Astrocyte (in vitro differentiated cells and primary cell): ENCODE measurements at regions not wholly inside any gene's neighbourhood (a gene's known extent, or its start where the extent isn't known, plus 50 kb on each side); places are given as distances from the start of the nearest gene placed in this dataset.

ENCODE experiments used
- DNase-seq: peaks from one replicate; pipeline ENCODE4 v3.0.0-alpha.2; 2010; ENCODE audit warnings: low read depth
- FAIRE-seq: peaks from 2 replicates; lab custom pipeline; 2011; peaks lifted over from hg19 to GRCh38; lab: Jason Lieb, UNC
- H2AFZ ChIP-seq: 2 replicates; pipeline ENCODE4 v1.6.0; 2012; ENCODE audit warnings: low read depth, low read length, inconsistent platforms
- H3K27ac ChIP-seq: 2 replicates; pipeline ENCODE4 v1.5.1; 2011; ENCODE audit warnings: low read depth, low read length, inconsistent platforms
- H3K27me3 ChIP-seq: 2 replicates; pipeline ENCODE4 v1.6.0; 2011; ENCODE audit warnings: low read length, inconsistent platforms; ENCODE audit not compliant: insufficient read depth
- H3K36me3 ChIP-seq: 2 replicates; pipeline ENCODE4 v1.5.1; 2011; ENCODE audit warnings: low read length, inconsistent platforms; ENCODE audit not compliant: insufficient read depth
- H3K4me1 ChIP-seq: 2 replicates; pipeline ENCODE4 v1.5.1; 2011; ENCODE audit warnings: low read length, inconsistent platforms; ENCODE audit not compliant: insufficient read depth
- H3K4me2 ChIP-seq: 2 replicates; pipeline ENCODE4 v1.6.0; 2012; ENCODE audit warnings: low read length, inconsistent platforms
- H3K4me3 ChIP-seq: 2 replicates; pipeline ENCODE4 v1.5.1; 2011; ENCODE audit warnings: low read depth, mild to moderate bottlenecking, low read length, inconsistent platforms; ENCODE audit not compliant: insufficient read depth
- H3K79me2 ChIP-seq: 2 replicates; pipeline ENCODE4 v1.6.0; 2012; ENCODE audit warnings: mild to moderate bottlenecking, low read length, inconsistent platforms; ENCODE audit not compliant: insufficient read depth
- H3K9ac ChIP-seq: 2 replicates; pipeline ENCODE4 v1.6.0; 2012; ENCODE audit warnings: mild to moderate bottlenecking, low read length, inconsistent platforms
- H3K9me3 ChIP-seq: 2 replicates; pipeline ENCODE4 v1.5.1; 2012; ENCODE audit warnings: low read depth, mild to moderate bottlenecking, low read length, inconsistent platforms; ENCODE audit not compliant: insufficient read depth
- H4K20me1 ChIP-seq: 2 replicates; pipeline ENCODE4 v1.6.0; 2012; ENCODE audit warnings: low read length, inconsistent platforms; ENCODE audit not compliant: insufficient read depth
- H3K27ac Mint-ChIP-seq: one replicate; pipeline ENCODE4 v1.8.0; 2021; ENCODE audit warnings: mild to moderate bottlenecking, mixed read lengths; ENCODE audit not compliant: unreplicated experiment
- H3K27me3 Mint-ChIP-seq: one replicate; pipeline ENCODE4 v1.8.0; 2021; ENCODE audit warnings: low read depth, mixed read lengths; ENCODE audit not compliant: unreplicated experiment
- H3K36me3 Mint-ChIP-seq: one replicate; pipeline ENCODE4 v1.8.0; 2021; ENCODE audit warnings: low read depth, mixed read lengths; ENCODE audit not compliant: unreplicated experiment
- H3K4me1 Mint-ChIP-seq: one replicate; pipeline ENCODE4 v1.8.0; 2021; ENCODE audit warnings: low read depth, mixed read lengths; ENCODE audit not compliant: unreplicated experiment
- H3K4me3 Mint-ChIP-seq: one replicate; pipeline ENCODE4 v1.8.0; 2021; ENCODE audit warnings: mild to moderate bottlenecking, moderate library complexity, mixed read lengths; ENCODE audit not compliant: unreplicated experiment
- H3K9me3 Mint-ChIP-seq: one replicate; pipeline ENCODE4 v1.8.0; 2021; ENCODE audit warnings: mild to moderate bottlenecking, mixed read lengths; ENCODE audit not compliant: unreplicated experiment
- CTCF ChIP-seq: IDR thresholded peaks from 2 replicates; pipeline ENCODE4 v1.5.1; 2011; ENCODE audit warnings: low read depth, mild to moderate bottlenecking, inconsistent platforms, low read length, moderate library complexity; ENCODE audit not compliant: insufficient read depth
- EZH2 ChIP-seq: IDR thresholded peaks from 2 replicates; pipeline ENCODE4 v1.6.1; 2012; ENCODE audit warnings: mild to moderate bottlenecking, low read length, inconsistent platforms; ENCODE audit not compliant: insufficient read depth

- peaks cover 15% of the 10 kb centered on the region for H3K4me1 Mint-ChIP-seq
- H3K36me3 Mint-ChIP-seq, result no peaks in the 10 kb centered on the region
- H3K79me2 ChIP-seq, result no peaks in the 10 kb centered on the region
- no peaks in the 10 kb centered on the region for H3K27me3 Mint-ChIP-seq
- H4K20me1 ChIP-seq, result no peaks in the 10 kb centered on the region
- peaks cover 10% of the 10 kb centered on the region for H3K27me3 ChIP-seq
- no peak overlapping the region for H3K4me3 Mint-ChIP-seq
- H3K9me3 ChIP-seq, result no peaks in the 10 kb centered on the region
- FAIRE-seq (no peak), DNase-seq (no peak)
- H3K4me3 ChIP-seq, result no peak overlapping the region
- peaks cover 5% of the 10 kb centered on the region for H3K9me3 Mint-ChIP-seq
- no peak overlapping the region for H3K9ac ChIP-seq
- H3K4me1 ChIP-seq, result no peaks in the 10 kb centered on the region
- no peak overlapping the region for H3K27ac Mint-ChIP-seq
- no peak overlapping the region for H2AFZ ChIP-seq
- H3K36me3 ChIP-seq, result no peaks in the 10 kb centered on the region
- TF ChIP-seq CTCF (no peak), EZH2 (no peak)
- no peak overlapping the region for H3K4me2 ChIP-seq
- no peak overlapping the region for H3K27ac ChIP-seq
Measured at GRCh38 chr2:138960191-138960590, 180.0 kb upstream of the NXPH2 start.

GRCh38 chr2:138959031-138959430 lies 178.8 kb upstream of the NXPH2 start:
- H3K27ac Mint-ChIP-seq, result no peak overlapping the region
- Histone ChIP-seq H3K4me1 (no peaks in the 10 kb centered on the region), H3K9me3 (peaks cover 6% of the 10 kb centered on the region), H3K27ac (no peak overlapping the region), H3K4me3 (no peak overlapping the region), H3K36me3 (no peaks in the 10 kb centered on the region), H2AFZ (no peak overlapping the region), H3K4me2 (no peak overlapping the region), H3K9ac (no peak overlapping the region), H3K79me2 (no peaks in the 10 kb centered on the region), H3K27me3 (peaks cover 14% of the 10 kb centered on the region), H4K20me1 (no peaks in the 10 kb centered on the region)
- peaks cover 7% of the 10 kb centered on the region for H3K4me1 Mint-ChIP-seq
- no peak for TF ChIP-seq EZH2
- no peak for TF ChIP-seq CTCF
- no peaks in the 10 kb centered on the region for H3K36me3 Mint-ChIP-seq
- FAIRE-seq (no peak), DNase-seq (no peak)
- no peak overlapping the region for H3K4me3 Mint-ChIP-seq
- peaks cover 8% of the 10 kb centered on the region for H3K9me3 Mint-ChIP-seq
- no peaks in the 10 kb centered on the region for H3K27me3 Mint-ChIP-seq

GRCh38 chr2:138956116-138956515 lies 175.9 kb upstream of the NXPH2 start:
- FAIRE-seq (no peak), DNase-seq (no peak)
- Histone ChIP-seq H3K4me3 (no peak overlapping the region), H3K27ac (no peak overlapping the region), H3K4me2 (no peak overlapping the region), H2AFZ (no peak overlapping the region), H3K27me3 (peaks cover 30% of the 10 kb centered on the region), H3K9me3 (peaks cover 7% of the 10 kb centered on the region), H4K20me1 (no peaks in the 10 kb centered on the region), H3K9ac (no peak overlapping the region), H3K79me2 (no peaks in the 10 kb centered on the region), H3K36me3 (no peaks in the 10 kb centered on the region), H3K4me1 (no peaks in the 10 kb centered on the region)
- Mint-ChIP-seq H3K4me3 (no peak overlapping the region), H3K36me3 (no peaks in the 10 kb centered on the region), H3K27ac (no peak overlapping the region), H3K4me1 (peaks cover 6% of the 10 kb centered on the region), H3K27me3 (no peaks in the 10 kb centered on the region), H3K9me3 (peaks cover 9% of the 10 kb centered on the region)
- TF ChIP-seq CTCF (no peak), EZH2 (no peak)
